ENCODE measurements at regions not wholly inside any gene's neighbourhood (a gene's known extent, or its start where the extent isn't known, plus 50 kb on each side); places are given as distances from the start of the nearest gene placed in this dataset.
A peak's percentile ranks its signal among the peaks of the same experiment; 100 is the strongest.

DNA sequence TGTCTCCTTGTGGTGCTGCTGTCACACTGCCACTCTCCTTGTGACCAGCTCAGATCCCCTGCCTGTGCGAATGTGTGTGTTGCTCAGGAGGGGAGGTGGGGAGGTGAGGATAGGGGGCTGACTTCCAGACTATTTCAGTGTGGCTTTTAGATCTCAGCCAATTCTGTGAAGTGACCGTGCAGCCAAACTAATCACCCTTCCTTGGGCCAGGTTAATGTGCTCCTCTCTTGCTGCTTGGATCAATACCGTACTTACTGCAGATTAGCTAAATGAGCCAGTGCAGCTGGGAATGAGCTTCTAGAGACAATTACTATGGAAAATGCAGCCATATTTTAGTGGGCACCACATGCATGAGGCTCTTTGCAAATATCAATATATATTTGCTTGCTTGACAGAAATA, 206.0 kb downstream of the MELK start:
- Histone ChIP-seq H3K36me3 (no peaks in the 10 kb centered on the region), H3K4me1 (no peaks in the 10 kb centered on the region), H3K27ac (no peak overlapping the region), H3K4me3 (no peak overlapping the region), H3K9me3 (no peaks in the 10 kb centered on the region), H3K27me3 (peaks cover 0 to 5% (median 0%) of the 10 kb centered on the region in 4 donors)
- intact Hi-C loops (cut with DNase I) = no loop called here
- whole genome bisulfite sequencing, 2 donors = 44 to 56% methylated on average over 3 of the region's 3 CpGs
- FAIRE-seq (no peak), ATAC-seq (no peak), DNase-seq (no peak)
- TF ChIP-seq, protein P1, sequence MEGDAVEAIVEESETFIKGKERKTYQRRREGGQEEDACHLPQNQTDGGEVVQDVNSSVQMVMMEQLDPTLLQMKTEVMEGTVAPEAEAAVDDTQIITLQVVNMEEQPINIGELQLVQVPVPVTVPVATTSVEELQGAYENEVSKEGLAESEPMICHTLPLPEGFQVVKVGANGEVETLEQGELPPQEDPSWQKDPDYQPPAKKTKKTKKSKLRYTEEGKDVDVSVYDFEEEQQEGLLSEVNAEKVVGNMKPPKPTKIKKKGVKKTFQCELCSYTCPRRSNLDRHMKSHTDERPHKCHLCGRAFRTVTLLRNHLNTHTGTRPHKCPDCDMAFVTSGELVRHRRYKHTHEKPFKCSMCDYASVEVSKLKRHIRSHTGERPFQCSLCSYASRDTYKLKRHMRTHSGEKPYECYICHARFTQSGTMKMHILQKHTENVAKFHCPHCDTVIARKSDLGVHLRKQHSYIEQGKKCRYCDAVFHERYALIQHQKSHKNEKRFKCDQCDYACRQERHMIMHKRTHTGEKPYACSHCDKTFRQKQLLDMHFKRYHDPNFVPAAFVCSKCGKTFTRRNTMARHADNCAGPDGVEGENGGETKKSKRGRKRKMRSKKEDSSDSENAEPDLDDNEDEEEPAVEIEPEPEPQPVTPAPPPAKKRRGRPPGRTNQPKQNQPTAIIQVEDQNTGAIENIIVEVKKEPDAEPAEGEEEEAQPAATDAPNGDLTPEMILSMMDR (IDR thresholded peaks at IDR 0.05) = no peak

DNA sequence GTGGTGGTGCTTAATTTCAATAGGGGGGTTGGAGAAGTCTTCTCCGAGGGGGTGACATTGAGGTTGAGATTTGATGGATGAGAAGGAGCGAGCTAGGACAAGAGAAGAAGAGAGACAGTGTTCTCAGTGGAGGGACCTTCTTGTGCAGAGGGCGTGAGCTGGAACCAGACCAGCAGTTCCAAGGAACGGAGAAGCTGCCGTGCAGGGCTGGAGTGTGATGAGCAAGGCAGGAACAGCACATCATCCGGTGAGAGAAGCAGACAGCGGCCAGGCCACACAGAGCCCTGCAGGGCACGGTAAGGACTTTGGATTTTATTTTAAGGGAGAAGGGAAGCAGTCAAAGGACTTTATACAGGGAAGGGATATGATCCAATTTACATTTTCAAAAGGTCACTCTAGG, 206.9 kb downstream of the MELK start:
- intact Hi-C loops (cut with DNase I) = no loop called here
- no peak overlapping the region for H3K27ac ChIP-seq
- DNase-seq (no peak), FAIRE-seq (no peak), ATAC-seq (no peak)
- no peak overlapping the region for H3K4me3 ChIP-seq
- H3K27me3 ChIP-seq = peaks cover 0 to 5% (median 0%) of the 10 kb centered on the region in 4 donors
- 55 to 57% methylated on average over 8 of the region's 8 CpGs for WGBS, 2 donors
- H3K36me3 ChIP-seq = no peaks in the 10 kb centered on the region
- no peaks in the 10 kb centered on the region for H3K9me3 ChIP-seq
- no peaks in the 10 kb centered on the region for H3K4me1 ChIP-seq
- TF ChIP-seq, protein P1 (IDR thresholded peaks at IDR 0.05) = no peak

DNA sequence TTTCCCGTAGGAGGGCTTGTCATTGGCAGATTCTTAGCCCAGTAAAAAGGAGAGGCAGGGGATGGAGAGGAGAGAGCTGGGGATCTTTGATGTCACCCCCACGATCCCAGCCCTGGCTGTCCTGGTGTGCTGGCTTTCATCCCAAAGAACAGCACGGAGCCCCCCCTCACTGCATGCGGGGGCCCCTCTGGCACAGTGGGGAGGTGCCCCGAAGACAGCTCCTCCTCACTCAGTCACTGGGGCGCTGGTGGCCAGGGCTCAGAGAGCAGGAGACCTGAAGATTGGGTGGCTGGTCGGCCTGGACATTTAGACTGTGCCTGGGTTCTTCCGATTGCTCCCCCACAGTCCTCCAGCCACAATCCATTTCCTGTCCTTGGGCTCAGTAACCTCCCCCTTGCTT, 207.5 kb downstream of the MELK start:
- peaks cover 0 to 5% (median 0%) of the 10 kb centered on the region in 4 donors for H3K27me3 ChIP-seq
- no peaks in the 10 kb centered on the region for H3K36me3 ChIP-seq
- intact Hi-C loops (cut with DNase I) = no loop called here
- no peaks in the 10 kb centered on the region for H3K9me3 ChIP-seq
- ATAC-seq (no peak), FAIRE-seq (no peak), DNase-seq (no peak)
- no peak overlapping the region for H3K27ac ChIP-seq
- no peak overlapping the region for H3K4me3 ChIP-seq
- WGBS, 2 donors = 23 to 41% methylated on average over 8 of the region's 8 CpGs
- TF ChIP-seq, protein P1 (IDR thresholded peaks at IDR 0.05) = no peak
- no peaks in the 10 kb centered on the region for H3K4me1 ChIP-seq

DNA sequence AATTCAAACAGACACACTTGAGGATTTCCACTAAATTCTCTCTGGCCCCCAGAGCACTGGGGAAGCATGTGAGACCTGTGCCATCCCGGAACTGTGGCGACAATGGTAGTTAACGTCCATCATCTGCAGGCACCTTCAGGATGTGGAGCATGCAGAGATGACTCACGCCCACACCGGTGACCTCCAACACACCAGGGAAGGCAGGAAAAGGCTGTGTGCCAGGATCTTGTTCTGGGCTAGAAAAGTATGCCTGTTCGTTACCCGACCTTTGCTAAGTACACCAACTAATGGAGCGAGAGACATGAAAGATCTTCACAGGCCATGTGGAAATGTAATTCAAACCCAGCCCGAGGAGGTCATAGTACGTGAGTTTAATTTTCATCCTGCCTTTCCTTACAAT, 208.8 kb downstream of the MELK start:
- FAIRE-seq (no peak), DNase-seq (peak in 1 of 6 donors; percentile 16), ATAC-seq (peak in 1 of 4 donors; percentile 37)
- intact Hi-C loops (cut with DNase I) = no loop called here
- TF ChIP-seq, protein P1 (IDR thresholded peaks at IDR 0.05) = no peak
- no peak overlapping the region for H3K27ac ChIP-seq
- peaks cover 0 to 5% (median 0%) of the 10 kb centered on the region in 4 donors for H3K27me3 ChIP-seq
- H3K4me3 ChIP-seq = no peak overlapping the region
- H3K4me1 ChIP-seq = no peaks in the 10 kb centered on the region
- 50 to 61% methylated on average over 10 of the region's 10 CpGs for WGBS, 2 donors
- H3K9me3 ChIP-seq = no peaks in the 10 kb centered on the region
- H3K36me3 ChIP-seq = no peaks in the 10 kb centered on the region

Data from pancreas (tissue), 10 donors.